GM23338 (cell line): ENCODE measurements at regions not wholly inside any gene's neighbourhood (a gene's known extent, or its start where the extent isn't known, plus 50 kb on each side); places are given as distances from the start of the nearest gene placed in this dataset.

Experiments
- ATAC-seq: fragments of 200-7000 bp; cut with Tn5 transposase; 3 replicates; pipeline ENCODE4 v1.9.1; 2020
- DNase-seq: peaks from one replicate; pipeline ENCODE4 v3.0.0-alpha.2; 2015; ENCODE audit warnings: low spot score
- H2AFZ ChIP-seq: fragments of 200-600 bp; sonication (generic); 2 replicates; pipeline ENCODE4 v1.8.0; 2016; ENCODE audit warnings: antibody characterized with exemption, mild to moderate bottlenecking, moderate library complexity
- H3F3A ChIP-seq: fragments of 200-600 bp; sonication (generic); replicated peaks from 2 replicates; pipeline ENCODE4 v1.8.0; 2017; ENCODE audit warnings: antibody characterized with exemption, mixed run types, low read depth
- H3K27ac ChIP-seq: fragments of 200-600 bp; sonication (generic); 2 replicates; pipeline ENCODE4 v1.6.1; 2016; ENCODE audit warnings: low read depth
- H3K27me3 ChIP-seq: fragments of 200-600 bp; sonication (generic); 2 replicates; pipeline ENCODE4 v1.8.0; 2016; ENCODE audit warnings: mild to moderate bottlenecking, mixed run types, moderate library complexity; ENCODE audit not compliant: insufficient read depth
- H3K36me3 ChIP-seq: fragments of 200-600 bp; sonication (generic); 2 replicates; pipeline ENCODE4 v1.8.0; 2016; ENCODE audit warnings: mild to moderate bottlenecking; ENCODE audit not compliant: insufficient read depth
- H3K4me1 ChIP-seq: fragments of 200-600 bp; sonication (generic); 2 replicates; pipeline ENCODE4 v1.8.0; 2016; ENCODE audit warnings: mild to moderate bottlenecking, moderate library complexity; ENCODE audit not compliant: insufficient read depth
- H3K4me2 ChIP-seq: fragments of 200-600 bp; sonication (generic); 2 replicates; pipeline ENCODE4 v1.7.1; 2017; ENCODE audit warnings: mixed run types
- H3K4me3 ChIP-seq: fragments of 200-600 bp; sonication (generic); 2 replicates; pipeline ENCODE4 v1.6.1; 2016; ENCODE audit warnings: mixed run types
- H3K79me2 ChIP-seq: fragments of 200-600 bp; sonication (generic); replicated peaks from 2 replicates; pipeline ENCODE4 v1.8.0; 2017; ENCODE audit warnings: mild to moderate bottlenecking; ENCODE audit not compliant: insufficient read depth
- H3K9me2 ChIP-seq: fragments of 200-600 bp; sonication (generic); 2 replicates; pipeline ENCODE4 v1.8.0; 2017; ENCODE audit not compliant: insufficient read depth
- H4K20me1 ChIP-seq: fragments of 200-600 bp; sonication (generic); replicated peaks from 2 replicates; pipeline ENCODE4 v1.8.0; 2017; ENCODE audit warnings: mild to moderate bottlenecking; ENCODE audit not compliant: insufficient read depth
- H3K27ac Mint-ChIP-seq: 2 replicates; pipeline ENCODE4 v1.8.0; 2020; ENCODE audit warnings: inconsistent platforms, mild to moderate bottlenecking, moderate library complexity, mixed read lengths
- H3K27me3 Mint-ChIP-seq: 3 replicates; pipeline ENCODE4 v1.8.0; 2022; ENCODE audit warnings: low read depth, mild to moderate bottlenecking, moderate library complexity, mixed read lengths, inconsistent platforms; ENCODE audit not compliant: insufficient read depth, poor library complexity
- H3K36me3 Mint-ChIP-seq: 3 replicates; pipeline ENCODE4 v1.8.0; 2021; ENCODE audit warnings: low read depth, mild to moderate bottlenecking, inconsistent platforms, moderate library complexity, mixed read lengths
- H3K4me1 Mint-ChIP-seq: 3 replicates; pipeline ENCODE4 v1.8.0; 2020; ENCODE audit warnings: mild to moderate bottlenecking, inconsistent platforms, mixed read lengths
- H3K4me3 Mint-ChIP-seq: 3 replicates; pipeline ENCODE4 v1.8.0; 2021; ENCODE audit warnings: moderate library complexity, mild to moderate bottlenecking, inconsistent platforms, mixed read lengths
- H3K9me3 Mint-ChIP-seq: 3 replicates; pipeline ENCODE4 v1.8.0; 2020; ENCODE audit warnings: moderate library complexity, mild to moderate bottlenecking, inconsistent platforms, mixed read lengths
- CREB1 ChIP-seq: fragments of 250-450 bp; sonication (Bioruptor Pico); IDR thresholded peaks from 2 replicates; pipeline ENCODE4 v1.5.0; 2020; ENCODE audit warnings: low read depth, mild to moderate bottlenecking, moderate library complexity
- EZH2 ChIP-seq: fragments of 200-600 bp; sonication (generic); IDR thresholded peaks from one replicate; pipeline ENCODE4 v1.8.0; 2017; ENCODE audit warnings: antibody characterized with exemption, mild to moderate bottlenecking, low read depth; ENCODE audit not compliant: unreplicated experiment
- EZH2phosphoT487 ChIP-seq: fragments of 200-600 bp; sonication (generic); IDR thresholded peaks from one replicate; pipeline ENCODE4 v1.8.1; 2018; ENCODE audit warnings: antibody characterized with exemption; ENCODE audit not compliant: unreplicated experiment
- NANOG ChIP-seq: IDR thresholded peaks from 2 replicates; pipeline ENCODE4 v1.6.1; 2016; ENCODE audit warnings: antibody characterized with exemption, borderline replicate concordance
- POLR2AphosphoS5 ChIP-seq: IDR thresholded peaks from 2 replicates; pipeline ENCODE4 v1.6.1; 2016; ENCODE audit warnings: antibody characterized with exemption, low read depth
- REST ChIP-seq: IDR thresholded peaks from one replicate; pipeline ENCODE4 v1.6.1; 2018; ENCODE audit warnings: antibody characterized with exemption; ENCODE audit not compliant: unreplicated experiment
- STAT1 ChIP-seq: IDR thresholded peaks from one replicate; pipeline ENCODE4 v1.6.1; 2016; ENCODE audit warnings: antibody characterized with exemption; ENCODE audit not compliant: unreplicated experiment
- ZNF114 ChIP-seq: fragments of 250-450 bp; sonication (Bioruptor Pico); IDR thresholded peaks from 2 replicates; pipeline ENCODE4 v1.5.0; 2020; ENCODE audit warnings: mild to moderate bottlenecking, moderate library complexity
- ZNF331 ChIP-seq: fragments of 250-450 bp; sonication (Bioruptor Pico); IDR thresholded peaks from 2 replicates; pipeline ENCODE4 v1.5.0; 2020; ENCODE audit warnings: low read depth, mild to moderate bottlenecking, moderate library complexity
- TF ChIP-seq, protein P1 (sequence below): fragments of 250-450 bp; sonication (Bioruptor Pico); IDR thresholded peaks from 2 replicates; pipeline ENCODE4 v1.5.0; 2020; ENCODE audit warnings: mild to moderate bottlenecking, moderate library complexity
- TF ChIP-seq, protein P2 (sequence below): IDR thresholded peaks from 2 replicates; pipeline ENCODE4 v1.6.1; 2016; ENCODE audit warnings: antibody characterized with exemption
- TF ChIP-seq, protein P3 (sequence below), 2 experiments: fragments of 200-600 bp in 1 of 2; sonication (generic) in 1 of 2; conservative IDR thresholded peaks; 2 replicates each; pipeline versions ENCODE4 v1.5.1 to v1.6.1; 2016 to 2017; ENCODE audit warnings: antibody characterized with exemption in 2 of 2, low read depth in 2 of 2, mild to moderate bottlenecking in 2 of 2, moderate library complexity in 1 of 2

GRCh38 chr7:85239109-85239508 lies 52.3 kb upstream of the SEMA3D start (continued):
- TF ChIP-seq, protein P1, sequence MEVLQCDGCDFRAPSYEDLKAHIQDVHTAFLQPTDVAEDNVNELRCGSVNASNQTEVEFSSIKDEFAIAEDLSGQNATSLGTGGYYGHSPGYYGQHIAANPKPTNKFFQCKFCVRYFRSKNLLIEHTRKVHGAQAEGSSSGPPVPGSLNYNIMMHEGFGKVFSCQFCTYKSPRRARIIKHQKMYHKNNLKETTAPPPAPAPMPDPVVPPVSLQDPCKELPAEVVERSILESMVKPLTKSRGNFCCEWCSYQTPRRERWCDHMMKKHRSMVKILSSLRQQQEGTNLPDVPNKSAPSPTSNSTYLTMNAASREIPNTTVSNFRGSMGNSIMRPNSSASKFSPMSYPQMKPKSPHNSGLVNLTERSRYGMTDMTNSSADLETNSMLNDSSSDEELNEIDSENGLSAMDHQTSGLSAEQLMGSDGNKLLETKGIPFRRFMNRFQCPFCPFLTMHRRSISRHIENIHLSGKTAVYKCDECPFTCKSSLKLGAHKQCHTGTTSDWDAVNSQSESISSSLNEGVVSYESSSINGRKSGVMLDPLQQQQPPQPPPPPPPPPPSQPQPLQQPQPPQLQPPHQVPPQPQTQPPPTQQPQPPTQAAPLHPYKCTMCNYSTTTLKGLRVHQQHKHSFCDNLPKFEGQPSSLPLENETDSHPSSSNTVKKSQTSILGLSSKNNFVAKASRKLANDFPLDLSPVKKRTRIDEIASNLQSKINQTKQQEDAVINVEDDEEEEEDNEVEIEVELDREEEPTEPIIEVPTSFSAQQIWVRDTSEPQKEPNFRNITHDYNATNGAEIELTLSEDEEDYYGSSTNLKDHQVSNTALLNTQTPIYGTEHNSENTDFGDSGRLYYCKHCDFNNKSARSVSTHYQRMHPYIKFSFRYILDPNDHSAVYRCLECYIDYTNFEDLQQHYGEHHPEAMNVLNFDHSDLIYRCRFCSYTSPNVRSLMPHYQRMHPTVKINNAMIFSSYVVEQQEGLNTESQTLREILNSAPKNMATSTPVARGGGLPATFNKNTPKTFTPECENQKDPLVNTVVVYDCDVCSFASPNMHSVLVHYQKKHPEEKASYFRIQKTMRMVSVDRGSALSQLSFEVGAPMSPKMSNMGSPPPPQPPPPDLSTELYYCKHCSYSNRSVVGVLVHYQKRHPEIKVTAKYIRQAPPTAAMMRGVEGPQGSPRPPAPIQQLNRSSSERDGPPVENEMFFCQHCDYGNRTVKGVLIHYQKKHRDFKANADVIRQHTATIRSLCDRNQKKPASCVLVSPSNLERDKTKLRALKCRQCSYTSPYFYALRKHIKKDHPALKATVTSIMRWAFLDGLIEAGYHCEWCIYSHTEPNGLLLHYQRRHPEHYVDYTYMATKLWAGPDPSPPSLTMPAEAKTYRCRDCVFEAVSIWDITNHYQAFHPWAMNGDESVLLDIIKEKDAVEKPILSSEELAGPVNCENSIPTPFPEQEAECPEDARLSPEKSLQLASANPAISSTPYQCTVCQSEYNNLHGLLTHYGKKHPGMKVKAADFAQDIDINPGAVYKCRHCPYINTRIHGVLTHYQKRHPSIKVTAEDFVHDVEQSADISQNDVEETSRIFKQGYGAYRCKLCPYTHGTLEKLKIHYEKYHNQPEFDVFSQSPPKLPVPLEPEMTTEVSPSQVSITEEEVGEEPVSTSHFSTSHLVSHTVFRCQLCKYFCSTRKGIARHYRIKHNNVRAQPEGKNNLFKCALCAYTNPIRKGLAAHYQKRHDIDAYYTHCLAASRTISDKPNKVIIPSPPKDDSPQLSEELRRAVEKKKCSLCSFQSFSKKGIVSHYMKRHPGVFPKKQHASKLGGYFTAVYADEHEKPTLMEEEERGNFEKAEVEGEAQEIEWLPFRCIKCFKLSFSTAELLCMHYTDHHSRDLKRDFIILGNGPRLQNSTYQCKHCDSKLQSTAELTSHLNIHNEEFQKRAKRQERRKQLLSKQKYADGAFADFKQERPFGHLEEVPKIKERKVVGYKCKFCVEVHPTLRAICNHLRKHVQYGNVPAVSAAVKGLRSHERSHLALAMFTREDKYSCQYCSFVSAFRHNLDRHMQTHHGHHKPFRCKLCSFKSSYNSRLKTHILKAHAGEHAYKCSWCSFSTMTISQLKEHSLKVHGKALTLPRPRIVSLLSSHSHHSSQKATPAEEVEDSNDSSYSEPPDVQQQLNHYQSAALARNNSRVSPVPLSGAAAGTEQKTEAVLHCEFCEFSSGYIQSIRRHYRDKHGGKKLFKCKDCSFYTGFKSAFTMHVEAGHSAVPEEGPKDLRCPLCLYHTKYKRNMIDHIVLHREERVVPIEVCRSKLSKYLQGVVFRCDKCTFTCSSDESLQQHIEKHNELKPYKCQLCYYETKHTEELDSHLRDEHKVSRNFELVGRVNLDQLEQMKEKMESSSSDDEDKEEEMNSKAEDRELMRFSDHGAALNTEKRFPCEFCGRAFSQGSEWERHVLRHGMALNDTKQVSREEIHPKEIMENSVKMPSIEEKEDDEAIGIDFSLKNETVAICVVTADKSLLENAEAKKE, result no peak

- Histone ChIP-seq H3F3A (no peaks in the 10 kb centered on the region), H3K4me2 (no peak overlapping the region), H3K9me2 (no peaks in the 10 kb centered on the region), H3K27ac (no peak overlapping the region), H3K27me3 (no peaks in the 10 kb centered on the region), H2AFZ (no peak overlapping the region), H4K20me1 (no peaks in the 10 kb centered on the region), H3K4me3 (no peak overlapping the region), H3K79me2 (no peaks in the 10 kb centered on the region), H3K4me1 (no peaks in the 10 kb centered on the region), H3K36me3 (no peaks in the 10 kb centered on the region)
- Mint-ChIP-seq H3K9me3 (no peaks in the 10 kb centered on the region), H3K36me3 (no peaks in the 10 kb centered on the region), H3K4me3 (no peak overlapping the region), H3K4me1 (no peaks in the 10 kb centered on the region), H3K27ac (no peak overlapping the region), H3K27me3 (no peaks in the 10 kb centered on the region)
- TF ChIP-seq, protein P2, sequence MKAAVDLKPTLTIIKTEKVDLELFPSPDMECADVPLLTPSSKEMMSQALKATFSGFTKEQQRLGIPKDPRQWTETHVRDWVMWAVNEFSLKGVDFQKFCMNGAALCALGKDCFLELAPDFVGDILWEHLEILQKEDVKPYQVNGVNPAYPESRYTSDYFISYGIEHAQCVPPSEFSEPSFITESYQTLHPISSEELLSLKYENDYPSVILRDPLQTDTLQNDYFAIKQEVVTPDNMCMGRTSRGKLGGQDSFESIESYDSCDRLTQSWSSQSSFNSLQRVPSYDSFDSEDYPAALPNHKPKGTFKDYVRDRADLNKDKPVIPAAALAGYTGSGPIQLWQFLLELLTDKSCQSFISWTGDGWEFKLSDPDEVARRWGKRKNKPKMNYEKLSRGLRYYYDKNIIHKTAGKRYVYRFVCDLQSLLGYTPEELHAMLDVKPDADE, result no peak
- TF ChIP-seq ZNF114 (no peak), POLR2AphosphoS5 (no peak), EZH2 (no peak), EZH2phosphoT487 (no peak), REST (no peak), CREB1 (CRISPR knock-in tag) (no peak), ZNF331 (CRISPR knock-in tag) (no peak), STAT1 (no peak), NANOG (no peak)
- TF ChIP-seq, protein P3, sequence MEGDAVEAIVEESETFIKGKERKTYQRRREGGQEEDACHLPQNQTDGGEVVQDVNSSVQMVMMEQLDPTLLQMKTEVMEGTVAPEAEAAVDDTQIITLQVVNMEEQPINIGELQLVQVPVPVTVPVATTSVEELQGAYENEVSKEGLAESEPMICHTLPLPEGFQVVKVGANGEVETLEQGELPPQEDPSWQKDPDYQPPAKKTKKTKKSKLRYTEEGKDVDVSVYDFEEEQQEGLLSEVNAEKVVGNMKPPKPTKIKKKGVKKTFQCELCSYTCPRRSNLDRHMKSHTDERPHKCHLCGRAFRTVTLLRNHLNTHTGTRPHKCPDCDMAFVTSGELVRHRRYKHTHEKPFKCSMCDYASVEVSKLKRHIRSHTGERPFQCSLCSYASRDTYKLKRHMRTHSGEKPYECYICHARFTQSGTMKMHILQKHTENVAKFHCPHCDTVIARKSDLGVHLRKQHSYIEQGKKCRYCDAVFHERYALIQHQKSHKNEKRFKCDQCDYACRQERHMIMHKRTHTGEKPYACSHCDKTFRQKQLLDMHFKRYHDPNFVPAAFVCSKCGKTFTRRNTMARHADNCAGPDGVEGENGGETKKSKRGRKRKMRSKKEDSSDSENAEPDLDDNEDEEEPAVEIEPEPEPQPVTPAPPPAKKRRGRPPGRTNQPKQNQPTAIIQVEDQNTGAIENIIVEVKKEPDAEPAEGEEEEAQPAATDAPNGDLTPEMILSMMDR (conservative IDR thresholded peaks at IDR 0.05; ENCODE audit: low read depth in 2 of 2), result no peak
- DNase-seq, result no peak
- ATAC-seq, result no peak
These were observed 50.9 kb upstream of the SEMA3D start for GRCh38 chr7:85237721-85238120.
